COR-L47 (cell line): ENCODE measurements at regions not wholly inside any gene's neighbourhood (a gene's known extent, or its start where the extent isn't known, plus 50 kb on each side); places are given as distances from the start of the nearest gene placed in this dataset.

Source experiments
- DNase-seq: peaks from one replicate; lab custom pipeline; 2025; lab: John Stamatoyannopoulos, UW

DNA sequence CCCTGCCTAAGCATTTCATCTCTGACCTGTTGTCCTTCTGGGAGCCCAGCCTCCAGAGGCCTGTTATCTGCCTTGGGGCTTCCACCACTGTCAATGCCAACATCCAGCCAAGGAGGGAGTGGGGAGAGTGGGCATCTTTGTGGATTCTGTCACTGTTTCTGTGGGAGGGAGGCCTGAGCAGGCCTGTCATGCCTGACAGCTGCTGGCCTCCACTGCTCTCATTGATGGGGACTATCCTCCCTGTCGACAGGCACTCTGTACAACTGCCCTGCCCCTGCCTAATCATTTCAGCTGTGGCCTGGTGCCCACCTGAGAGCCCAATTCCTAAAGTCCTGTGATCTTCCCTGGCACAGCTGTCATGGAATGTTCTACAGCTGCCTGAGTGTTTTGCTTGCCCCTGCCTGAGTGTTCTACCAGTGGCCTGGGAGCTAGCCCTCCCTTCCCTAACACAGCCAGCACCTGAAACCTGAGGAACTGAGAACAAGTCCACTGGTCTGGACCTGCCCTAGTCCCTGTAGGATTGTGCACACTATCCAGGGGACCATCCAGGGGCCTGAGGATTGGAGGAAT is 145.3 kb downstream of the FAM83B start:
- no peak for DNase-seq

DNA sequence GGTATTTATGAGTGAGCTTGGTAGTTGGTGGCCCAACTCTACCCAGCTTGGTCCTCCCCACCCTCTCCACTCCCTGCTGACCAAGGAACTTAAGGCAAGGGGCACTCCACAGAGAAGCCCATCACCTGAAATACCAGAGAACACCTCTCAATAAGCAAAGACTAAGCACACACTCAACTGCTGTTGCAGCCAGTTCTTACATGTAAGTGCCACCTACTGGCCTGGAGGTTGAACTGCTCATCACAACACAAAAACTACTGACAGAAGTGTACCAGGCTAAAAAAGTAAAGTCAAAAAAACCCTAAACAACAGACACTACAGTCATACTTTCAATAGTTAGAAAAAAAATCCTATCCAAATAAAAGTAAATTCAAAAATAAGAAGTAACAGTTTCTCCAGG is 146.2 kb downstream of the FAM83B start:
- DNase-seq, result no peak

DNA sequence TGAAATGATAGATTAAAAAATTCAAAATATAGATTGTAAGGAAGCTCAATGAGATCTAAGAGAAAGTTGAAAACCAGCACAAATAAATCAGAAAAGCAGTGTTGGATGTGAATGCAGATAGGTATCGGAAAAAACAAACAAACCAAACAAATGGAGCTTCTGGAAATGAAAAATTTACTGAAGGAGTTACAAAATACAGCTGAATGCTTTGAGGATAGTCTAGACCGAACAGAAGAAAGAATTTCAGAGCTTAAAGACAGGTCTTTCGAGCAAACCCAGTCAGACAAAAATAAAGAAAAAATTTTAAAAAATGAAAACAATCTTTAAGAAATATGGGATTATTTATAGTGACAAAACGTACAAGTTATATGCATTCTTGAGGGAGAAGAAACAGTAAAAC is 146.7 kb downstream of the FAM83B start:
- no peak for DNase-seq

DNA sequence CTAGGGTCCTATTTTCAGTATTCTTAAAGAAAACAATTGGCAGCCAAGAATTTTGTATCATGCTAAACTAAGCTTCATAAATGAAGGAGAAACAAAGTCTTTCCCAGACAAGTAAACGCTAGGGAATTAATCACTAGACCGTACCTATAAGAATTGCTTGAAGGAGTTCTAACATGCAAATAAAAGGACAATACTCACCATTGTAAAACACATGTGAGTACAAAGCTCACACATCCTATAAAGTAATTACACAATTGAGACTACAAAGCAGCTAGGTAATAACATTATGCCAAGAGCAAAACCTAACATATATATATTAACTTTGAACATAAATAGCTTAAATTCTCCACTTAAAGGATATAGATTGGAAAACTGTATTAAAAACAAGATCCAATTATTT is 147.4 kb downstream of the FAM83B start:
- no peak for DNase-seq

DNA sequence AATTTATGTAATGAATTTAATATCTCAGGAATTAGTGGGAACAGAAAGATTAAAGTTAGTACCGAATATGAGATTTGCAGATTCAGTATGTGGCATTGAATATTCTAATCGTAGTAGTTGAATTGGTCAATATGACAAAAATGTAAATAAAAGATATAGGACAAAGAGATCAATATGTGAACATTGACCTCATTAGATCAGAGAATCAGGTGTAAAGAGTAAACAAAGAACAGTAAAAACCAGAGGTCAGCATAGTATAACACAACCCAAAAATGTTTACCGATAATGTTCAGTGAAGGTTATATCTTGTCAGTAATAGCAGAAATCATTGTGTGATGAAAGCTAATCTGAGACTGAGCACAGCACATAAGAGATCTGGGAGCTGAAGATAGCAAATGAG is 152.0 kb downstream of the FAM83B start:
- DNase-seq, result no peak

DNA sequence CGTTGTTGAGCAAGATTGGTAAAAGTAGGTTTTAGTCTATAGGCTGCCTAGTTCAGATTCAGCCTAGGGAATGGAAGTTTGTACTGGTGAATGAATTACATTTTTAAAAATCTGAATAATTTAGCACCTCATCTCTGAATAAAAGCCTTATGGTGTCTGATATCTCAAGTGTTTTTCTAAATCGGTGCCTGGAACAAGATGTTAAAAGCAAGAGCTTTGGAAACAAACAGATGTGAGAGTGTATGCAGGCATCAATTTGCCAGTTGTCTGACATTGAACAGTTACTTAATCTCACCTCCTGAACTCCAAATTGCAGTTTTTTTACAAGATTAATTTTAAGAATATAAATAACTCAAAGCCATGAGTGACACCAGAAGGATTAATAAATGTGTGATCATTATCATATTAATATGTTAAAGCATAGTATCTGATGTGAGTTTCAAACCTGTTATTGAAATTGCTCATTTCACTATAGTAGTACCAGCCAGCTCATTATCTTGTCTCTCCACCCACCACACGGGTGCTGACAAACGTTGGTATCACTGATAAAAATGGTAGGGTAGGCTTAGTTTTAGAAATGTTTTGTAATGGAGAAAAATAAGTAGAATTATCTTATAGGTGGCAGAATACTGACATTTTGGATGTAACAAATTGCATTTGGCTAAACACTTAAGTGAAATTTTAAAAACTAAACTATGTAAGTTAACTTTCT is 157.3 kb downstream of the FAM83B start:
- DNase-seq, result no peak

DNA sequence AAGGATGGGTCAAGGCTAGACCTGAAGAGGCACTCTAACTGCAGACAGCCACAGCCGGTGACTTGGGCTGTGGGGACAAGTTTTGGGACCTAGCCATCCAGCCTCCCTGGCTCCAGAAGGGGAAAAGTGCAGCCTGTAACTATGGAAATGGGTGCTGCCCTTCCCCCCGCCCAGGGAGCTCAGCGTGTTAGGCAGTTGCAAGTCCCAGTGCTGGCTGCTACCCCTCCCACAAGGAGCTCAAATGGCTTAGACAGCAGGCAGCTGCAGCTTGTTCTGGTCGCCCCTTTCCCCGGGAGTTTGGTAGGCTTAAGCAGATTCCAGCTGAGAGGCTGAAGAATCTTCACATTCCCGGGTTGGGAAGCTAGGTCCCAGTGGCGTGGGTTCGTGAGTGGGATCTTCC is 162.6 kb downstream of the FAM83B start:
- no peak for DNase-seq

DNA sequence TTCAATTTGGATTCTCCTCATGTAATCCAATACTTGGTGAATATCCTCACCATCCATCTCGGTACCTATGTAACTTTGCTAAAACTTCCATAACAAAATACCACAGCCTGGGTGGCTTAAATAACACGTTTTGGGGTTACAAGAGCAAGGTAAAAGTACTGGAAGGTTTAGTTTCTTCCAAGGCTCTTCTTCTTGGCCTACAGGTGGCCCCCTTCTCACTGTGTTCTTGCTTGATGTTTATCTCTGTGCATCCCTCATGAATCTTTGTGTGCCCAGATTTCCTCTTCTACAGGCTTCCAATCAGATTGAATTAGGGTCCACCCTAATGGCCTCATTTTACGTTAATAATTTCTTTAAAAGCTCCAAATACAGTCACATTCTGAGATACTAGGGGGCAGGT is 163.3 kb upstream of the HCRTR2 start:
- no peak for DNase-seq

DNA sequence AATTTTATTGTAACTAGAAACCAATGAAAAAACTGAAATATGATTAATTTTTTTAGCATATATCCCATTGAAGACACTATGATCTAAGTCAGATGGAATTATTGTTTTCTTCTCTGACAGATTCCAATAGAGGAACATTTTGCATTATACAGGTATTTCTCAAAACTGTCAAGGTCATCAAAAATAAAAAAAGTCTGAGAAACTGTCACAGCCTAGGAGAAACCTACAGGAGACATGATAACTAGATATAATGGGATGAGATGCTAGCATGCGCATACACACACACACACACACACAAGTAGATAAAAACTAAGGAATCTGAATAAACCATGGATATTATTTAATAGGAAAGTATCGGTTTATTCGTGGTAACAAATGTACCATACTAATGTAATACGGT is 161.9 kb upstream of the HCRTR2 start:
- DNase-seq, result no peak

DNA sequence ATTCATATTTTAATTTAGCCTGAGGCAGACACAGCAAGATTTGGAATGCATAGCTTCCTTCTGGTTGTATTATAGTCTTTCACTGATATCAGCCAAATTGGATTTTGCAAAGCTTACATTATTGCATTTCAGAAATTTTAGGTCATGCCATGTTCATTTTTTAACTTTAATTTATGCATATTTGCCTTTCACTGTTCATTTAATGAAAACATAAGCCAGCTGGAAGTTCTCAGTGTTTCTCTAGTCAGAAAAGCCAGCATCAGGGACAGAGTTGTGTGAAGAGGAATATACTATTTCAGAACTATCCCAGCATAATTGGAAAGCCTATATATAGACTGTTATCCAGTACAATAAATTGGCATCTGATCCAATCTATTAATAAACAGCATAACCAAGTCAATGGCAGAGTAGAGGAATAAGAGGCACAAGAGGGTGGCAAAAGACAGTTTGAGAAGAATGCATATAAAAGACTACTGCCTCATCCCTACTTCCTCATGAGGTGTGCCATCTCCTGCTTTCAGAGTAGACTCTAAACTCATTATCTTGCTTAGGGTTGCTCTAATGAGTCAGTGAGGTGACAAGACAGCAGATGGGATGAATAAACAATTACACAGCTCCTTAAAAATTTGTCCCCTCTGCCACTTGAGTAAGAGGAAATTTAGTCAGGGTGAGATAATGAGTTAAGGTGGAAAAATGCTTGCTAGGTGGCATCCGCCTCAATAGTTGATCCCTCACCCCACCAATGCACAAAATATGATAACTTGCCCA is 159.8 kb upstream of the HCRTR2 start:
- no peak for DNase-seq

DNA sequence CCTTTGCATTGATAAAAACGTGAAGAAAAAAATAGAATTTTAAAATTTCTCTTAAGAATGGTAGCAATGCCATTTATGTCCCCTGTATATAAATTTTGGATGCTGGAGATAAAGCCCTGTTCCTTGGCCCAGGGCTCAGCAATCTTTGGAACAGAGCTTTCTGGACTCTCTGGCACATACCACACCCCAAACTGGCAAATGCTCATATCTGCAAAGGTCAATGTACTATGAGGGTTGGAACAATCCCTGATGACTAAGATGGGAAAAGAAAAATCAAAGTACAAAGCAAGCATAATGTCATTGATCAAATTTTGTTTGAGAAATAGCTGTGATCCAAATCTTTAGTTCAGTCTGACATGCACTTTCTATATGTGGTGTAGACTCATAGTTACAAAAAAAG is 158.1 kb upstream of the HCRTR2 start:
- no peak for DNase-seq

DNA sequence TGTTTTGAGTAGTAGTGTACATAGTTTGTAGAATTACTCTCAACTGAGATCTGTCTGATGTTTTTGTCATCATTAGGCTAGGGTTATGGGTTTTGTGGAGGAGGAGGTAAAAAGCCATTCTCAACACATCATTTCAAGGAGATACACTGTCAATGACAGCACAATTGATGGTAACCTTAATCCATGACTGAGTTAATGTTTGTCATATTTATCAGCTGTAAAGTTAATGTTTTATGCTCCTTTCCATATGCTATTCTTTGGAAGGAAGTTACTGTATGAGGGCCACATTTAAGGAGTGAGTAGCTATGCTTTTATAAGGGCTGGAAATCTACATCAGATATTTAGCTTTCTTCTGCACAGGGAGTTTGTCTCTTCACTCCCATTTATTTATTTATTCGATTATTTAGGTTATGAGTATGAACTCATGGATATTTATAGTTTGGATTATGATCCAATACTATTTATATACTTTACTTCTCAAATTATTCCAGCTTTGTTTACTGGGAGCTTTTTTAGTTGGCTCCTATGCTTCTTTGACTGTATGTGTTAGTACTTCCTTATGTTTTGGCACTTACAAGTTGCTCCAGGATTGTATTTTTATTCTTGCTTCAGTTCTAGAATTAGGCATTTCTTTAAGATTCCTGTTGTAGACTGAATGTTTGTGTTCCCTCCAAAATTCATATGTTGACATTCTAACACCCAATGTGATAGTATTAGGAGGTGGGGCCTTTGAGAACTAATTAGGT is 156.6 kb upstream of the HCRTR2 start:
- no peak for DNase-seq

DNA sequence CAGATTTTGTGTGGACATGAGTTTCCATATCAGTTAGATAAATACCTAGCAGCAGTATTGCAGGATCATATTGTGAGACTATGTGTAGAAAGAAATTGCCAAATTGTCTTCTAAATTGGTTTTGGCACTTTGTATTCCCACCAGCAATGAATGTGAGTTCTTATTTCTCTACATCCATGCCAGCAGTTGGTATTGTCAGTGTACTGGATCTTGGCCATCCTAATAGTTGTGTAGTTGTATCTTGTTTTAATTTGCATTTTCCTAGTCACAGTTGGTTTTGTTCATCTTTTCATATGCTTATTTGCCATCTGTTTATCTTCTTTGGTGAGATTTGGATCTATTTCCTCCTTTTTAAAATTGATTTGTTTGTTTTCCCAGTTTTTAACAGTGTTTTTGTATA is 154.7 kb upstream of the HCRTR2 start:
- DNase-seq, result no peak

DNA sequence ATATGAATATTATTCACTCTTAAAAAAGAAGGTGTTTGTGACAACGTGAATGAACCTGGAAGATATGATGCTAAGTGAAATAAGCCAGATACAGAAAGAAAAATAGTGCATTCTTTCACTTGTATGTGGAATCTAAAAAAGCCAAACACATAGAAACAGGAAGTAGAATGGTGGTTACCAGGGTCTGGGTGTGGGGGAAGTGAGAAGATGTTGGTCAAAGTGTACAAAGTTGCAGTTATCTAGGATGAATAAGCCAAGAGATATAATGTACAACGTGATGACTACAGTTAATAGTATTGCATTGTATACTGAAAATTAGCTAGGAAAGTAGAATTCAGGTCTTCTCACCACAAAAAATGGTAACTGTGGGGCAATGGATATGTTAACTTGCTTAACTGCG is 151.1 kb upstream of the HCRTR2 start:
- DNase-seq, result no peak

DNA sequence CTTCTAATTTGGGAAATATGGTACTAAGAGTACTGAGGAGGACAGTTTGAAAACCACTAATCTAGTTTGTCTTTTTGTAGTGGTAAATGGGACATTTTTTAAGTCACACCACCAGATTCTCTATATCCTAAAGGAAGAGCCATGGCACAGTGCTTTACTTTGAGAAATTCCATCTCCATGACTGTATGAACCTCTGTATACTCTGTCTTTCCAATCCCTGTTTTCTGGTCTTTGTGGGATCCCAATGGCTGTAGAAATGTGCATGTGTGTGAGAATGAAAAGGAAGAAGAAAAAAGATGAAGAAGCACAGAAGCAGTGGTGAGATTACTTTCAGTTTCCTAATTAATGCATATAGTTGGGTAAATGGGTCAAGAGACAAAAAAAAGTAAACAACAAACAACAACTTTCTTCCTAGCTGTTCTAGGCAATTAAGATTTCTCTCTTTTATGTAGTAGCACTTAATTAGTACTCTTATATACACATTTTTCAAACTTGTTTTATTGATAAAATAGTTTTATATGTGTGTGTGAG is 141.2 kb upstream of the HCRTR2 start:
- no peak for DNase-seq

DNA sequence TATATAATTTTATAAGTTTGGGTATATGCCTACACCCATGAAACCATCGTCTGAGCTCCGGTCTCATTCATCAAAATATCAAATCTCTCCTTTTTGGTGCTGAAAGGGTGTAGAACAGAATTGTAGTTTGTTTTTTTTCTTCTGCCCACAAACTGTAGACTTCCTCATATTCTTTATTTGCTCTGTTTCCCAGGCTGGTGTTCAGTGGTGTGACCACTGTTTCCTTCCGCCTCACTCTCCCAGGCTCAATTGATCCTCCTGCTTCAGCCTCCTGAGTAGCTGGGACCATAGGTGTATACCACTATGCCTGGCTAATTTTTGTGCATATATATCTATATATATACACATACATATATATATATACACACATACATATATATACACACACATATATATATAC is 139.6 kb upstream of the HCRTR2 start:
- DNase-seq, result no peak

DNA sequence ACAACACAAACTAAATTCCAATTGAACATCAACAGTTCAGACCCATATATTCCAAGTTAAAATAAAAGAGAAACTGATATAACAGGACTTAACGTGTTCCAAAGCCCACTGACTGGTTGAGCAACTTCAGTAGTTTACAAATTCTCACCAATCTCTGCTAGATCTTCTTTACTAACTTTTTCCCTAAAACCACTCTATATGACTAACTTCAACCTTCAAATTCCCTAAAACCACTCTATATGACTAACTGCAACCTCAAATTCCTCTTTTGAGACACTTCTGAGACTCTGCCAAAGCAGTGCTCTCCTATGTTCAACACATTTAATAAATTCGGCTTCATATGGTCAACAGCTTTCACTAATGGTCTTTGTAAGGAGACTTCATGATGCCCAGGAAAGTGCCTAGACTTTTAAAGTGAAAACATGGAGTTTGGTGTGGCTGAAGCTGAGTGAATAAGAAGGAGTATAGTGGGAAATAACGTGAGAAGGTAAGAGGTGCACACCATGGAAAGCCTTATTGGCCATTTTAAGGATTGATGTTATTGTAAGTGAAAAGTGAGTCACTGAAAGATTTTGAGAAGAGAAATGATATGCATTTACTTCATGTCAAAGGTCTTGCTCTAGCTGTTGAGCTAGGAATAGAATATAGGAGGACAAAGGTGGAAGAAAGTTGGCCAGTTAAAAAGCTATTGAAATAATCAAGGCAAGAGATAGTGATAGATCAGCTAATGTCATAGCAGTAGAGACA is 134.0 kb upstream of the HCRTR2 start:
- DNase-seq, result no peak

DNA sequence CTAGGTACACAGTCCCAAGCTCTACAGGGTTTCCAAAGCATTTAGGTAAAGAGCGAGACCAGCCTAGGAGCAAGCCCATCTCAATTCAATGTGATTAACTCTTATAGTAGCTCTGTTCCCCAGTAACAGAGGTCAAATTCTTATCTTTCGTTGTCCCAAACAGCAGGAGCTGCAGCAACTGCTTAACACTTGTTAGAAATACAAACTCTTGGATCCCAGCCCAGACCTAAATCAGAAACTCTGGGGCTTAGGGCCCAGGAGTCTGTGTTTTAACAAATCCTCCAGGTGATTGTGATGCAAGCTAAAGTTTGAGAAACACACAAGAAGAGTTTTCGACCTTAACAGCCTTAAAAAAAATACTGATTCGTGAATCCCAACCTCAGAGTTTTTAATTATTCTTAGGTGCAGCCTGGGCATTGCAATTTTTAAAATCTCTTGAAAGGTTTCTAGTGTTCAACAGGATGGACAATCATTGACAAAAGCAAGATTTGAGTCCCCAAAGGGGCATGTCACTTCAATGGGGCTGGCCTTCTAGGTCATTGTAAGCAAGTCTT is 127.4 kb upstream of the HCRTR2 start:
- peak; percentile 45 for DNase-seq

DNA sequence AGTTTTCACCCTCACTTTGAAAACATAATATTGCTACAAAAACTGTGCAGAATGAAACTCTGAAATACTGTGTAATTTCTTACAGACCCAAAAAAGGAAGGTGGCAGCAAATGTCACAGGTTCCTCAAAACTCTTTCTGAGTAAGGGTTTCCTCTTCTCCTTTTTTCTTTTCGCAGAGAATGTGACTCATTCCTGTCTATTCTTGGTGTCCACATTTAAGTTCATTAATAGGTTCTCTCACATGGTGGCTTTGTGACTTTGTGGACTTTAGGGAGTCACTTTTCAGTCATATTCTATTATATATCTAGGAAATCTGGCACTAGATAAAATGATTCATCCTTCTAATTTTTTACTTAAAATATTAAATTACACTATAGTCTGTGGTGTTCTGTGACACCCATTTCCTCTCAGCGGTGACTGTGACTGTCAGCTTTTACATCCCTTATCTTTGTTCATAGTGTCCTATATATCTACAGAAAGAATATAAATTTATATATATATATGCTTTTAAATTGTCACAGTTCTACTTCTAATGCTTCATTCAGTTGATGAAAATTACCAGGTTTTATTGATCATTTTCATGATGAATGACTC is 126.8 kb upstream of the HCRTR2 start:
- no peak for DNase-seq

DNA sequence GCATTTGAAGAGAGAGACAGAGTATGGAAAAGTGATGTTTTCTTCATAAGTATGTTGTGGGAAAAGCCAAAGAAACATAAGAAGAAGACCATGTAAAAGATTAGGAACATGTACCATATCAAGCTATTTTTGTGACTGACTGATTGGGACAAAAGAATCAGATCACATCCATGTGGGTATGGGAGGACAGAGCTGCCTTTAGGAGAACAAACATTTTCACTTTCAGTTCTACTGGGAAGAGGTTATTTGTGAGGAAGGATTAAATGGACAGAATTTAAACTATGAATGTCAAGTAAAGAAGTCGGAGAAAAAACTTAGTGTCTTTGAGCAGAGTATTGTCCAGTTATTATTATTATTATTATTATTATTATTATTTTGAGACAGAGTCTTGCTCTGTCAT is 124.4 kb upstream of the HCRTR2 start:
- DNase-seq, result no peak

DNA sequence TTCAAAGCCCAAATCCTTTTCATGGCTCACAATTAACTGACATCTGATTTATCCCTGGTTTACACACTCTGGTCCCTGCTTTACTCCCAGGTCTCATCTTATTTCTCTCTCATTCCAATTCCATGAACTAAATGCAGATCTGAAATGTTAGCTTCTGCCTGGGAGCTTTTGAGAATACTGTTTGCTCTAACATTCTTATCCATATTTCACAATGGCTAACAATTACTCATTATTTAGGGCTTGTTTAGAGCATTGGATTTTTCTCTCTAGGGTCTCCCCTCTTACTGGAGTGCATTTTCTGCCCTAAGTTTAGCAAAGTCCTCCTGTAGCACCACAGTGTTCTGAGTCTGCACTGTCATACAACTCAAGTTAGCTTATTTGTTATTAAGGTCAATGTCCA is 121.5 kb upstream of the HCRTR2 start:
- DNase-seq, result no peak
